WERI-Rb-1 (cell line): ENCODE measurements at regions not wholly inside any gene's neighbourhood (a gene's known extent, or its start where the extent isn't known, plus 50 kb on each side); places are given as distances from the start of the nearest gene placed in this dataset.

ENCODE experiments used
- DNase-seq: peaks from one replicate; pipeline ENCODE4 v3.0.0-alpha.2; 2020
- H3K27ac ChIP-seq: fragments of 250-450 bp; sonication (Bioruptor Pico); 2 replicates; pipeline ENCODE4 v1.5.1; 2020; ENCODE audit warnings: mild to moderate bottlenecking, moderate library complexity
- H3K27me3 ChIP-seq: fragments of 250-450 bp; sonication (Bioruptor Pico); 2 replicates; pipeline ENCODE4 v1.5.1; 2021; ENCODE audit warnings: mild to moderate bottlenecking, low read depth, moderate library complexity; ENCODE audit not compliant: insufficient read depth, severe bottlenecking
- H3K36me3 ChIP-seq: fragments of 250-450 bp; sonication (Bioruptor Pico); 2 replicates; pipeline ENCODE4 v1.5.1; 2020; ENCODE audit warnings: mild to moderate bottlenecking, moderate library complexity
- H3K4me3 ChIP-seq: 2 replicates; pipeline ENCODE4 v1.5.1; 2011; ENCODE audit warnings: low read depth, mild to moderate bottlenecking, control low read depth, low read length
- H3K9me3 ChIP-seq: fragments of 250-450 bp; sonication (Bioruptor Pico); 2 replicates; pipeline ENCODE4 v1.5.1; 2021; ENCODE audit warnings: mild to moderate bottlenecking, moderate library complexity; ENCODE audit not compliant: severe bottlenecking
- CTCF ChIP-seq: IDR thresholded peaks from 2 replicates; pipeline ENCODE4 v1.5.1; 2011; ENCODE audit warnings: low read depth, mild to moderate bottlenecking, control low read depth, inconsistent platforms, low read length

DNA sequence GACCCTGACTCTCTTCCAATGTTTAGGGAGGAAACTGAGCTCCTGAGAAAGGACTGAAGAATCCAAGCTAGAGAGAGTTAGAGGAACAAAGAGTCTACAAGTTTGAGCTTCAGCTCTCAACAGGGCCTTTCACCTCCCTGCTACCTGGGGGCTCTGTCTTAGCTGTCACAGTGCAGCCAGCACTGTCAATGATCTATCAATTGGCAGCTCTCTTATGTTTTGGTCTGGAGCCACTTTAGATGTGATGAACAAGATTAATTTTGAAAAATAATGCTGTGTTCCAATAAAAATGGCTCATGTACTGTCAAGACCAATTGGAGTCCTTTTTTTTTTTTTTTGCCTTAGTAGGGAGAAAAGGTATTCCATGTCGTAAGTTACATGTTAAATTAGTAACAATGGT, 215.8 kb upstream of the TRIB2 start:
- no peak overlapping the region for H3K4me3 ChIP-seq
- H3K9me3 ChIP-seq, result no peaks in the 10 kb centered on the region
- no peak overlapping the region for H3K27ac ChIP-seq
- no peak for DNase-seq
- H3K27me3 ChIP-seq, result no peaks in the 10 kb centered on the region
- no peaks in the 10 kb centered on the region for H3K36me3 ChIP-seq
- no peak for TF ChIP-seq CTCF

GRCh38 chr2:12501469-12502158, 215.1 kb upstream of the TRIB2 start:
- H3K4me3 ChIP-seq, result no peak overlapping the region
- no peak for TF ChIP-seq CTCF
- no peaks in the 10 kb centered on the region for H3K36me3 ChIP-seq
- DNase-seq, result no peak
- H3K27ac ChIP-seq, result no peak overlapping the region
- no peaks in the 10 kb centered on the region for H3K9me3 ChIP-seq
- no peaks in the 10 kb centered on the region for H3K27me3 ChIP-seq

- Histone ChIP-seq H3K36me3 (no peaks in the 10 kb centered on the region), H3K27me3 (no peaks in the 10 kb centered on the region), H3K4me3 (no peak overlapping the region), H3K27ac (no peak overlapping the region), H3K9me3 (no peaks in the 10 kb centered on the region)
- no peak for TF ChIP-seq CTCF
- DNase-seq, result no peak
Measured at GRCh38 chr2:12502759-12503158, 214.0 kb upstream of the TRIB2 start.

GRCh38 chr2:12504443-12504842, 212.3 kb upstream of the TRIB2 start:
- Histone ChIP-seq H3K4me3 (no peak overlapping the region), H3K36me3 (no peaks in the 10 kb centered on the region), H3K27ac (no peak overlapping the region), H3K27me3 (no peaks in the 10 kb centered on the region), H3K9me3 (peaks cover 3% of the 10 kb centered on the region)
- no peak for TF ChIP-seq CTCF
- DNase-seq, result no peak

- Histone ChIP-seq H3K27ac (no peak overlapping the region), H3K36me3 (no peaks in the 10 kb centered on the region), H3K9me3 (peaks cover 3% of the 10 kb centered on the region), H3K4me3 (no peak overlapping the region), H3K27me3 (no peaks in the 10 kb centered on the region)
- DNase-seq, result no peak
- no peak for TF ChIP-seq CTCF
Measured at GRCh38 chr2:12506846-12507245, 209.9 kb upstream of the TRIB2 start.

- Histone ChIP-seq H3K36me3 (no peaks in the 10 kb centered on the region), H3K27ac (no peak overlapping the region), H3K27me3 (no peaks in the 10 kb centered on the region), H3K9me3 (peaks cover 3% of the 10 kb centered on the region), H3K4me3 (no peak overlapping the region)
- DNase-seq, result no peak
- no peak for TF ChIP-seq CTCF
Measured at GRCh38 chr2:12507295-12507694, 209.4 kb upstream of the TRIB2 start.
